PC-3 (cell line): ENCODE measurements at regions not wholly inside any gene's neighbourhood (a gene's known extent, or its start where the extent isn't known, plus 50 kb on each side); places are given as distances from the start of the nearest gene placed in this dataset.

Experiments used
- ATAC-seq: fragments of 200-7000 bp; cut with Tn5 transposase; 2 replicates; pipeline ENCODE4 v1.9.1; 2020; ENCODE audit warnings: mild to moderate bottlenecking, moderate library complexity
- BruUV-seq: library from RNA; stranded (reverse); fragments of 400-500 nt; replicated peaks from 2 replicates; lab custom pipeline; 2021; lab: Mats Ljungman, UMichigan
- CTCF ChIA-PET: fragments of 300-600 bp; sonication (Branson Sonifier 250); formaldehyde crosslinking; loops from one replicate; lab custom pipeline; 2022; ENCODE audit warnings: antibody characterized with exemption; lab: Charles Lee
- POLR2A ChIA-PET: fragments of 300-600 bp; sonication (Branson Sonifier 250); formaldehyde crosslinking; loops from one replicate; lab custom pipeline; 2022; ENCODE audit warnings: antibody characterized with exemption; ENCODE audit not compliant: unreplicated experiment; lab: Charles Lee
- DNase-seq: peaks from one replicate; pipeline ENCODE4 v3.0.0-alpha.2; 2015
- H2AFZ ChIP-seq: fragments of 300-600 bp; sonication (generic); 2 replicates; pipeline ENCODE4 v1.6.0; 2016; ENCODE audit warnings: antibody characterized with exemption, low read length
- H3F3A ChIP-seq: fragments of 300-600 bp; sonication (generic); one replicate; pipeline ENCODE4 v1.6.0; 2017; ENCODE audit warnings: antibody characterized with exemption, low read length, control low read depth, mild to moderate bottlenecking; ENCODE audit not compliant: unreplicated experiment
- H3K27ac ChIP-seq: fragments of 300-600 bp; sonication (generic); 2 replicates; pipeline ENCODE4 v1.5.1; 2016; ENCODE audit warnings: mild to moderate bottlenecking, low read length
- H3K27me3 ChIP-seq: fragments of 300-600 bp; sonication (generic); 2 replicates; pipeline ENCODE4 v1.6.1; 2016; ENCODE audit warnings: low read length, mixed read lengths
- H3K36me3 ChIP-seq: fragments of 300-600 bp; sonication (generic); 2 replicates; pipeline ENCODE4 v1.6.1; 2016; ENCODE audit warnings: low read depth, mixed run types, low read length, mixed read lengths
- H3K4me1 ChIP-seq: fragments of 300-600 bp; sonication (generic); 2 replicates; pipeline ENCODE4 v1.5.1; 2016; ENCODE audit warnings: low read length; ENCODE audit not compliant: insufficient read depth
- H3K4me2 ChIP-seq: fragments of 300-600 bp; sonication (generic); 2 replicates; pipeline ENCODE4 v1.6.0; 2016; ENCODE audit warnings: low read length
- H3K4me3 ChIP-seq: fragments of 300-600 bp; sonication (generic); 2 replicates; pipeline ENCODE4 v1.5.1; 2016; ENCODE audit warnings: mild to moderate bottlenecking, low read length, mixed read lengths
- H3K79me2 ChIP-seq: fragments of 300-600 bp; sonication (generic); 2 replicates; pipeline ENCODE4 v1.6.1; 2017; ENCODE audit warnings: low read length, mixed read lengths
- H3K9ac ChIP-seq: fragments of 300-600 bp; sonication (generic); 2 replicates; pipeline ENCODE4 v1.6.0; 2016; ENCODE audit warnings: mild to moderate bottlenecking, low read length
- H3K9me2 ChIP-seq: fragments of 300-600 bp; sonication (generic); replicated peaks from 2 replicates; pipeline ENCODE4 v1.6.1; 2016; ENCODE audit warnings: mixed run types, low read length, mixed read lengths
- H3K9me3 ChIP-seq: fragments of 300-600 bp; sonication (generic); 2 replicates; pipeline ENCODE4 v1.6.1; 2016; ENCODE audit warnings: low read length, mixed read lengths
- H4K20me1 ChIP-seq: fragments of 300-600 bp; sonication (generic); 2 replicates; pipeline ENCODE4 v1.6.1; 2016; ENCODE audit warnings: low read length, mixed read lengths
- CTCF ChIP-seq: fragments of 300-600 bp; sonication (generic); conservative IDR thresholded peaks from 2 replicates; pipeline ENCODE4 v1.5.1; 2017; ENCODE audit warnings: antibody characterized with exemption, low read depth, mild to moderate bottlenecking, low read length
- EZH2 ChIP-seq: fragments of 300-600 bp; sonication (generic); IDR thresholded peaks from one replicate; pipeline ENCODE4 v1.6.1; 2017; ENCODE audit warnings: antibody characterized with exemption, mild to moderate bottlenecking, low read length; ENCODE audit not compliant: unreplicated experiment
- EZH2phosphoT487 ChIP-seq: fragments of 300-600 bp; sonication (generic); IDR thresholded peaks from 2 replicates; pipeline ENCODE4 v1.6.1; 2018; ENCODE audit warnings: mild to moderate bottlenecking, antibody characterized with exemption, low read length, borderline replicate concordance
- intact Hi-C: fragments of 100-400 bp; cut with micrococcal nuclease; formaldehyde crosslinking; loops from 2 replicates; pipeline ENCODE4 v1.9.0; 2023

GRCh38 chr17:33739714-33740113, 446.6 kb upstream of the ASIC2 start:
- intact Hi-C loops, result no loop called here
- DNase-seq (no peak), ATAC-seq (no peak)
- H3F3A ChIP-seq, result no peaks in the 10 kb centered on the region
- no TSS peak for BruUV-seq
- H3K36me3 ChIP-seq, result no peaks in the 10 kb centered on the region
- TF ChIP-seq CTCF, result no peak
- no peak for TF ChIP-seq EZH2
- TF ChIP-seq EZH2phosphoT487, result no peak
- no peaks in the 10 kb centered on the region for H3K9me2 ChIP-seq
- no peaks in the 10 kb centered on the region for H3K27me3 ChIP-seq
- no peak overlapping the region for H2AFZ ChIP-seq
- H3K9me3 ChIP-seq, result no peaks in the 10 kb centered on the region
- ChIA-PET CTCF (no interaction called here), POLR2A (no interaction called here)
- H3K27ac ChIP-seq, result no peak overlapping the region
- no peak overlapping the region for H3K9ac ChIP-seq
- no peaks in the 10 kb centered on the region for H4K20me1 ChIP-seq
- no peaks in the 10 kb centered on the region for H3K4me1 ChIP-seq
- no peak overlapping the region for H3K4me3 ChIP-seq
- H3K79me2 ChIP-seq, result no peaks in the 10 kb centered on the region
- no peak overlapping the region for H3K4me2 ChIP-seq

- intact Hi-C loops, result no loop called here
- no peak overlapping the region for H3K9ac ChIP-seq
- TF ChIP-seq CTCF (no peak), EZH2 (no peak), EZH2phosphoT487 (no peak)
- no peak overlapping the region for H2AFZ ChIP-seq
- DNase-seq, result no peak
- ChIA-PET POLR2A (no interaction called here), CTCF (no interaction called here)
- no peaks in the 10 kb centered on the region for H3K36me3 ChIP-seq
- H3K27me3 ChIP-seq, result no peaks in the 10 kb centered on the region
- H3K9me3 ChIP-seq, result no peaks in the 10 kb centered on the region
- no peaks in the 10 kb centered on the region for H3F3A ChIP-seq
- no TSS peak for BruUV-seq
- H3K9me2 ChIP-seq, result no peaks in the 10 kb centered on the region
- H3K4me3 ChIP-seq, result no peak overlapping the region
- no peaks in the 10 kb centered on the region for H3K79me2 ChIP-seq
- H4K20me1 ChIP-seq, result no peaks in the 10 kb centered on the region
- ATAC-seq, result no peak
- no peak overlapping the region for H3K4me2 ChIP-seq
- H3K4me1 ChIP-seq, result no peaks in the 10 kb centered on the region
- no peak overlapping the region for H3K27ac ChIP-seq
Observed at GRCh38 chr17:33745047-33745760, 452.1 kb upstream of the ASIC2 start.

GRCh38 chr17:33749171-33749570, 456.1 kb upstream of the ASIC2 start:
- Histone ChIP-seq H3K4me1 (peaks cover 4% of the 10 kb centered on the region; the same call in 1 of the 2 replicates), H3K9ac (no peak overlapping the region), H3K36me3 (no peaks in the 10 kb centered on the region), H3K9me3 (no peaks in the 10 kb centered on the region), H2AFZ (no peak overlapping the region), H3K79me2 (no peaks in the 10 kb centered on the region), H4K20me1 (no peaks in the 10 kb centered on the region), H3K9me2 (no peaks in the 10 kb centered on the region), H3K27ac (no peak overlapping the region), H3K4me3 (no peak overlapping the region), H3K27me3 (no peaks in the 10 kb centered on the region), H3K4me2 (no peak overlapping the region), H3F3A (no peaks in the 10 kb centered on the region)
- no peak for DNase-seq
- TF ChIP-seq EZH2phosphoT487, result no peak
- no peak for TF ChIP-seq EZH2
- no peak for TF ChIP-seq CTCF
- no TSS peak for BruUV-seq
- ChIA-PET CTCF (no interaction called here), POLR2A (no interaction called here)
- no peak for ATAC-seq
- intact Hi-C loops, result no loop called here
